CD8-positive, alpha-beta memory T cell (primary cell): ENCODE measurements at regions not wholly inside any gene's neighbourhood (a gene's known extent, or its start where the extent isn't known, plus 50 kb on each side); places are given as distances from the start of the nearest gene placed in this dataset.

ENCODE experiments used
- CTCF ChIA-PET: fragments of 350-600 bp; sonication (Branson Sonifier 250); formaldehyde crosslinking; loops from one replicate; lab custom pipeline; 2021; ENCODE audit warnings: antibody characterized with exemption; lab: Charles Lee
- POLR2A ChIA-PET: fragments of 350-600 bp; sonication (Branson Sonifier 250); formaldehyde crosslinking; loops from one replicate; lab custom pipeline; 2021; ENCODE audit warnings: antibody characterized with exemption; lab: Charles Lee
- DNase-seq, 5 donors: peaks; one replicate each; pipeline versions ENCODE4 v3.0.0 to v3.0.0-alpha.2; 2020 to 2022; ENCODE audit warnings: mixed read lengths in 1 of 5
- H3K27ac ChIP-seq: one replicate; pipeline ENCODE4 v1.7.0; 2013; ENCODE audit warnings: low read depth, mild to moderate bottlenecking, low read length, moderate library complexity
- H3K27me3 ChIP-seq: 2 replicates; pipeline ENCODE4 v1.7.0; 2013; ENCODE audit warnings: low read length, mild to moderate bottlenecking; ENCODE audit not compliant: insufficient read depth, poor library complexity, severe bottlenecking
- H3K36me3 ChIP-seq: 2 replicates; pipeline ENCODE4 v1.7.0; 2013; ENCODE audit warnings: mild to moderate bottlenecking, low read length, moderate library complexity; ENCODE audit not compliant: insufficient read depth
- H3K4me1 ChIP-seq: 2 replicates; pipeline ENCODE4 v1.7.0; 2013; ENCODE audit warnings: mild to moderate bottlenecking, low read length, moderate library complexity; ENCODE audit not compliant: insufficient read depth
- H3K4me3 ChIP-seq: 2 replicates; pipeline ENCODE4 v1.7.0; 2013; ENCODE audit warnings: mild to moderate bottlenecking, low read length
- H3K9me3 ChIP-seq: 2 replicates; pipeline ENCODE4 v1.7.0; 2013; ENCODE audit warnings: mild to moderate bottlenecking, low read length
- H3K27ac Mint-ChIP-seq, 8 donors: one replicate each; pipeline ENCODE4 v1.8.0; 2020 to 2021; ENCODE audit warnings: mixed read lengths in 8 of 8, mild to moderate bottlenecking in 6 of 8, inconsistent platforms in 3 of 8, moderate library complexity in 3 of 8
- H3K27me3 Mint-ChIP-seq, 2 donors: one replicate each; pipeline ENCODE4 v1.8.0; 2020 to 2021; ENCODE audit warnings: mixed read lengths in 2 of 2, mild to moderate bottlenecking in 1 of 2, moderate library complexity in 1 of 2
- H3K36me3 Mint-ChIP-seq, 3 donors: one replicate each; pipeline ENCODE4 v1.8.0; 2020 to 2021; ENCODE audit warnings: mixed read lengths in 3 of 3, inconsistent platforms in 1 of 3, mild to moderate bottlenecking in 1 of 3
- H3K4me1 Mint-ChIP-seq, 3 donors: one replicate each; pipeline ENCODE4 v1.8.0; 2020 to 2021; ENCODE audit warnings: mixed read lengths in 3 of 3, inconsistent platforms in 1 of 3, mild to moderate bottlenecking in 1 of 3
- H3K4me3 Mint-ChIP-seq, 7 donors: one replicate each; pipeline ENCODE4 v1.8.0; 2020 to 2021; ENCODE audit warnings: mixed read lengths in 7 of 7, mild to moderate bottlenecking in 6 of 7, moderate library complexity in 4 of 7, inconsistent platforms in 2 of 7
- H3K9me3 Mint-ChIP-seq, 5 donors: one replicate each; pipeline ENCODE4 v1.8.0; 2020 to 2022; ENCODE audit warnings: mixed read lengths in 5 of 5, mild to moderate bottlenecking in 3 of 5, moderate library complexity in 2 of 5, inconsistent platforms in 1 of 5

DNA sequence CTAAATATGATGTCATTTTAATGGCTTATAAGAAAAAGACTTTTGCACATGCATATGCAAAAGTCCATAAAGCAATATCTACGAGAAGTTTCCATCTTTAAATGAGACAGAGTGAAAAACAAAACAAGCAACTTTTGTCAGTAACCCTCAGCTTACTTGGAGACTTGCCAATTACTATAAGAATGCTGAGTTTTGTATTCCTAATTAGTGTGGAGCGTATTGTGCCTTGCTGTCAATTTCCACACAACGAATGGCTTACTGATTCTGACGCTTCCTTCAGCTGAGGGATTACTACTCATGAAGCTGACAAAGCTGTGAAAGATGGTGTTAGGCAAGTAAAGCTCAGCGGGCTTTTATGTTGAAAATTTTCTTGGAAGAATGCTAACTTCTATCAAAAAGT is 440.4 kb upstream of the ADAMTS5 start:
- DNase-seq, result no peak
- Mint-ChIP-seq H3K9me3 (peaks cover 1 to 10% (median 3%) of the 10 kb centered on the region in 5 donors), H3K27ac (no peak overlapping the region), H3K4me3 (no peak overlapping the region), H3K4me1 (no peaks in the 10 kb centered on the region), H3K36me3 (no peaks in the 10 kb centered on the region), H3K27me3 (no peaks in the 10 kb centered on the region)
- Histone ChIP-seq H3K27ac (no peak overlapping the region), H3K4me3 (no peak overlapping the region), H3K36me3 (no peaks in the 10 kb centered on the region), H3K4me1 (no peaks in the 10 kb centered on the region), H3K27me3 (no peaks in the 10 kb centered on the region), H3K9me3 (no peaks in the 10 kb centered on the region)
- POLR2A ChIA-PET, result no interaction called here
- CTCF ChIA-PET, result no interaction called here

DNA sequence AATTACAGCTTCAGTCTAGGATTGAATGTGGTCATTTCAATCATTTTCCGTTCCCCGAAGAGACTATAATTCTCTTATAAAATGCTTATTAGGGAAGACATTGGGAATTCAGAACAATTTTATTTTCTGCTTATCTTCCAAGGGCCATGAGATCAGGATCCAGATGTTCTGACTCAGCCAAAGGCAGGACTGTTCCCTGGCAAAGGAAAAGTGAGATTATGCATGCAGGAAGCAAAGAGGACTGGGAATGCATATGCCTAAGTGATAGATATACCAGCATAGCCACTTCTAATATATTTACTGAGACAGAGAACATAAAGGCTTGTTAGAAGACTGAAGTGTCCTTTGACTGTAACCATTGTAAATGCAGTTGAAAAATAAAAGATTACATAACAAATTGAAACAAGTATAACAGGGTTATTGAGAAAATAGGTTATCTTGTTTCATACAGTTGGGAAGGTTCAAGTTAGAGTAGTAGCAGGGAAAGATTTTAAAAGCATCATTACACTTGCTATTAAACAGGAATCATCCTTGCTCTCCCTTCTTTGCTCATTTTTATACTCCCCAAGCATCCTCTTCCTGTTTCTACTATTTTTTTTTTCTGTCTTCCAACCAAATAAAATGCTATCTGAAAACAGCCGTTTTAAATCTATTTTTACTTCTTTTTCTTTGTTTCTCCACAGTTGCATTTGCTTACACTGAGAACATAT is 439.6 kb upstream of the ADAMTS5 start:
- Histone ChIP-seq H3K9me3 (no peaks in the 10 kb centered on the region), H3K27ac (no peak overlapping the region), H3K4me1 (no peaks in the 10 kb centered on the region), H3K4me3 (no peak overlapping the region), H3K36me3 (no peaks in the 10 kb centered on the region), H3K27me3 (no peaks in the 10 kb centered on the region)
- no peak overlapping the region for H3K4me3 Mint-ChIP-seq
- no peak overlapping the region for H3K27ac Mint-ChIP-seq
- peaks cover 1 to 10% (median 4%) of the 10 kb centered on the region in 5 donors for H3K9me3 Mint-ChIP-seq
- H3K4me1 Mint-ChIP-seq, result no peaks in the 10 kb centered on the region
- ChIA-PET POLR2A (no interaction called here), CTCF (no interaction called here)
- H3K36me3 Mint-ChIP-seq, result no peaks in the 10 kb centered on the region
- H3K27me3 Mint-ChIP-seq, result no peaks in the 10 kb centered on the region
- no peak for DNase-seq

DNA sequence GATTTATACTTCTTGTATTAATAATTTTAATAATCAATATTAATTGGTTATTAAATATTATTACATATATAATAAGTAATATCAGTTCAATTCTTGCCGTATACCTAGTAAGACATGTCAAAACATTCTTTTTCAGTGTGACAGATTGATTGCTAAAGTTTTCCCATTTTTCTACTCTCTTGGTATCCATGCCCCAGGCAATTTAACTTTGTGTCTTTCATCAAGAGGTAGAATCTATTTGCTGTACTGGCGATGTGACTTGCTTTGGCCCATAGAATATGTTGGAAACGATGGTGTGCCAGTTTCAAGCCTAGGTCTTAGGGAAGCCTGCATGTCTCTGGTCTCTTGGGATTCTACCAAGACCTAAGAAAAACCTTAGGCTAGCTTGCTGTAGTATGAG is 436.1 kb upstream of the ADAMTS5 start:
- Mint-ChIP-seq H3K4me1 (no peaks in the 10 kb centered on the region), H3K4me3 (no peak overlapping the region), H3K9me3 (peaks cover 0 to 10% (median 2%) of the 10 kb centered on the region in 5 donors), H3K27me3 (no peaks in the 10 kb centered on the region), H3K36me3 (no peaks in the 10 kb centered on the region), H3K27ac (no peak overlapping the region)
- no peak overlapping the region for H3K4me3 ChIP-seq
- ChIA-PET CTCF (no interaction called here), POLR2A (no interaction called here)
- H3K9me3 ChIP-seq, result no peaks in the 10 kb centered on the region
- H3K27ac ChIP-seq, result no peak overlapping the region
- no peaks in the 10 kb centered on the region for H3K4me1 ChIP-seq
- no peak for DNase-seq
- H3K27me3 ChIP-seq, result no peaks in the 10 kb centered on the region
- no peaks in the 10 kb centered on the region for H3K36me3 ChIP-seq

DNA sequence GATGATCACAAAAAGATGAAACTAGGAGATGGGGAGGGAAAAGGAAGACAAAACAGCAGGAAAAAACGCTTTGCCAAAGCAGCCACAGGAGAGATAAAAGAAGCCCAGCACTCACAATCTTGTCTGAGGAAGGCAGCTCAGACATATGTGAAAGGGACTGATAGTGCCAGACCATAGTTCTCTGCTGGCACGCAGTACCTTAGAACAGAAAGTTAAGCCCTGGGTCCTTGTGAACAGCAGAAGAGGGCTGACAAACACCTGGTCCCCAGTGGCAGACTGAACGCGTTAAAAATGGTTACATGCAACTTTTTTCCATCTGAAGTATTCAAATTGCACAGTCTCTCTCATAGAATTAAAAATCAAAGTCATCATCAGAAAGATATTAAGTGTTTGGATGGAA is 433.2 kb upstream of the ADAMTS5 start:
- no peak overlapping the region for H3K4me3 ChIP-seq
- H3K9me3 ChIP-seq, result no peaks in the 10 kb centered on the region
- H3K27ac Mint-ChIP-seq, result no peak overlapping the region
- CTCF ChIA-PET, result no interaction called here
- no peaks in the 10 kb centered on the region for H3K36me3 Mint-ChIP-seq
- peaks cover 0 to 6% (median 2%) of the 10 kb centered on the region in 5 donors for H3K9me3 Mint-ChIP-seq
- H3K27ac ChIP-seq, result no peak overlapping the region
- no peaks in the 10 kb centered on the region for H3K4me1 Mint-ChIP-seq
- no peaks in the 10 kb centered on the region for H3K36me3 ChIP-seq
- H3K4me3 Mint-ChIP-seq, result no peak overlapping the region
- POLR2A ChIA-PET, result no interaction called here
- H3K4me1 ChIP-seq, result no peaks in the 10 kb centered on the region
- H3K27me3 Mint-ChIP-seq, result no peaks in the 10 kb centered on the region
- H3K27me3 ChIP-seq, result no peaks in the 10 kb centered on the region
- no peak for DNase-seq

DNA sequence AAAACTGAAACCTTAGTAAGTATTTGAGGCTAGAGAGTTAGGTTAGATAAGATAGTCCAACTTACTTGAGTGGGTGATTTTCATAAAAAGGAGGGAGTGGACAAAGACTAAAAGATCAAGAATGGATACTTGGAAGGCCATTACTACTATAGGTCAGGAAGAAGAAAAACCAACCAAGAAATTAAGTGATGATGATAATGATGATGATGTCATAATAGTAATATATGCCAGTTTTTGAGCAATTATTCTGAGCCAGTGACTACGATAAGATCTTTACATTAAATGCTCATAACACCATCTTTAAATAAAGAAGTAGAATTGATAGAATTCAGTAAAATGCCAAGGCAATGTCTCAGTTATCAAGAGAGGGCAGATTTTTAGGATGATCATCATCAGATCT is 430.7 kb upstream of the ADAMTS5 start:
- no peak overlapping the region for H3K27ac ChIP-seq
- no peaks in the 10 kb centered on the region for H3K4me1 ChIP-seq
- ChIA-PET POLR2A (no interaction called here), CTCF (no interaction called here)
- H3K9me3 ChIP-seq, result no peaks in the 10 kb centered on the region
- no peak for DNase-seq
- no peak overlapping the region for H3K4me3 ChIP-seq
- H3K36me3 Mint-ChIP-seq, result no peaks in the 10 kb centered on the region
- no peaks in the 10 kb centered on the region for H3K36me3 ChIP-seq
- no peaks in the 10 kb centered on the region for H3K27me3 Mint-ChIP-seq
- H3K4me1 Mint-ChIP-seq, result no peaks in the 10 kb centered on the region
- H3K27ac Mint-ChIP-seq, result no peak overlapping the region
- peaks cover 0 to 4% (median 0%) of the 10 kb centered on the region in 5 donors for H3K9me3 Mint-ChIP-seq
- no peak overlapping the region for H3K4me3 Mint-ChIP-seq
- no peaks in the 10 kb centered on the region for H3K27me3 ChIP-seq

DNA sequence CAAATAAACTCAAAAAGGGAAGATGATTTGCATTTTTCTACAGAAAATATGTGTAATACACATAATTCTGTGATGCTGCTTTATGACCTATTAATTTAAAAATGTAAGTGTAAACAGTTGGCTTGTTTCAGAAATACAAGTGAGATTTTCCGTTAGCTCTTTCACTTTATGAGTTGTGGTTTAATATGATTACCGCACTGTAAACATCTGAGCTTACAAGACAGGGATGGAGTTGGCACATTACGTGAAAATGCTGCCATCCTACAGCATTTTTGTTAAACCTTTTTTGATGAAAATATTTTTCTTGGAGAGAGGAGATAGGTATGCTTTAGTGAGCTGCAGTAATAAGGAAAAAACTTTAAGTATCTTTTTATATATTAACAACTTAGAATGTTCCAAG is 426.8 kb upstream of the ADAMTS5 start:
- Histone ChIP-seq H3K9me3 (peaks cover 5% of the 10 kb centered on the region), H3K4me1 (no peaks in the 10 kb centered on the region), H3K27ac (no peak overlapping the region), H3K36me3 (no peaks in the 10 kb centered on the region), H3K4me3 (no peak overlapping the region), H3K27me3 (no peaks in the 10 kb centered on the region)
- H3K27me3 Mint-ChIP-seq, result no peaks in the 10 kb centered on the region
- no peak overlapping the region for H3K27ac Mint-ChIP-seq
- H3K4me1 Mint-ChIP-seq, result no peaks in the 10 kb centered on the region
- DNase-seq, result no peak
- CTCF ChIA-PET, result no interaction called here
- peaks cover 0 to 7% (median 0%) of the 10 kb centered on the region in 5 donors for H3K9me3 Mint-ChIP-seq
- no peak overlapping the region for H3K4me3 Mint-ChIP-seq
- H3K36me3 Mint-ChIP-seq, result no peaks in the 10 kb centered on the region
- POLR2A ChIA-PET, result no interaction called here

DNA sequence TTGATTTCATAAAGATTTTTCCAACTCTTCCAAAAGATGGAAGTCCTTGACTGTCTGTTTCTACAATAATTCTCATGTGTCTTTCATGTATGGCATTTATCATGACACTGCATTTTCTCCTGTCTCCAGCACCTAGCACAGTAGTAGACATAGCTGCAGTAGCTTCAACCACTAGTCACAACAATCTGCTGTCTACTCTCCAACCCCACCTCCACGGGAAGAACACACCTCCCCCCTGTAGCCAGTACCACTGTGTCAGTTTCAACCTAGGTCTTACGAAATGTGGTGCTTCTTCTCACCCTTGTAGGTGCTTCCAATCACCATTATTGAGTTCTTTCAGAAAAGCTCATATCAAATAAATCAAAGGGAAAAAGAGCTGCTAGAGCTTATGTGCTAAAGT is 425.1 kb upstream of the ADAMTS5 start:
- Mint-ChIP-seq H3K9me3 (peaks cover 0 to 6% (median 0%) of the 10 kb centered on the region in 5 donors), H3K27ac (no peak overlapping the region), H3K4me3 (peak overlapping the region in 1 of 7 donors; percentile 1), H3K36me3 (no peaks in the 10 kb centered on the region), H3K4me1 (no peaks in the 10 kb centered on the region), H3K27me3 (no peaks in the 10 kb centered on the region)
- no peak for DNase-seq
- peaks cover 5% of the 10 kb centered on the region for H3K9me3 ChIP-seq
- no peaks in the 10 kb centered on the region for H3K27me3 ChIP-seq
- H3K36me3 ChIP-seq, result no peaks in the 10 kb centered on the region
- H3K4me1 ChIP-seq, result no peaks in the 10 kb centered on the region
- H3K27ac ChIP-seq, result no peak overlapping the region
- ChIA-PET CTCF (no interaction called here), POLR2A (no interaction called here)
- H3K4me3 ChIP-seq, result no peak overlapping the region

DNA sequence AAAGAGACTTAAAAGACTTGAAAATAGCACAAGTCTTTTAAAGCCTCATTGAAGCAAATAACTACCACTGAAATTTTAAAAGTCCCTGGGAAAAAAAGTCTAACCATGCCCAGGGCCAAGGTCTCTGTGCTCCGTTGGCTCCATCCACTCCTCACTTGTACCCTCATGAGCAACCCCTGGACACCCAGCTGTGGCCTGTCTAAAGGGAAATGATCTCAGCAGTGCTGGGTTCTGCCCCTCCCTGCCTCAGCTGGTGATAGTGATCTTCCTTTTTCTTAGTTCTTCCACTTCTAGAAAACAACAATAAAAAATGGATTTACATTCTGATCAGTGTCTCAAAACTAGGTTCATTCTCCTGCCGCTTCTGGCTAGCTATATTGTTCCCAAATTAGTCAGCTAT is 423.5 kb upstream of the ADAMTS5 start:
- CTCF ChIA-PET, result no interaction called here
- Histone ChIP-seq H3K27me3 (no peaks in the 10 kb centered on the region), H3K36me3 (no peaks in the 10 kb centered on the region), H3K4me3 (no peak overlapping the region), H3K4me1 (no peaks in the 10 kb centered on the region), H3K27ac (no peak overlapping the region), H3K9me3 (peaks cover 5% of the 10 kb centered on the region)
- Mint-ChIP-seq H3K27ac (no peak overlapping the region), H3K36me3 (no peaks in the 10 kb centered on the region), H3K27me3 (no peaks in the 10 kb centered on the region), H3K4me3 (no peak overlapping the region), H3K4me1 (no peaks in the 10 kb centered on the region), H3K9me3 (peaks cover 0 to 8% (median 6%) of the 10 kb centered on the region in 5 donors)
- no peak for DNase-seq
- POLR2A ChIA-PET, result no interaction called here
